ENCODE measurements at regions not wholly inside any gene's neighbourhood (a gene's known extent, or its start where the extent isn't known, plus 50 kb on each side); places are given as distances from the start of the nearest gene placed in this dataset.
"Not testable (repeated sequence)": the region's sequence is repeated elsewhere in the genome, so short reads cannot be mapped to it uniquely, and the experiment has no call there.

DNA sequence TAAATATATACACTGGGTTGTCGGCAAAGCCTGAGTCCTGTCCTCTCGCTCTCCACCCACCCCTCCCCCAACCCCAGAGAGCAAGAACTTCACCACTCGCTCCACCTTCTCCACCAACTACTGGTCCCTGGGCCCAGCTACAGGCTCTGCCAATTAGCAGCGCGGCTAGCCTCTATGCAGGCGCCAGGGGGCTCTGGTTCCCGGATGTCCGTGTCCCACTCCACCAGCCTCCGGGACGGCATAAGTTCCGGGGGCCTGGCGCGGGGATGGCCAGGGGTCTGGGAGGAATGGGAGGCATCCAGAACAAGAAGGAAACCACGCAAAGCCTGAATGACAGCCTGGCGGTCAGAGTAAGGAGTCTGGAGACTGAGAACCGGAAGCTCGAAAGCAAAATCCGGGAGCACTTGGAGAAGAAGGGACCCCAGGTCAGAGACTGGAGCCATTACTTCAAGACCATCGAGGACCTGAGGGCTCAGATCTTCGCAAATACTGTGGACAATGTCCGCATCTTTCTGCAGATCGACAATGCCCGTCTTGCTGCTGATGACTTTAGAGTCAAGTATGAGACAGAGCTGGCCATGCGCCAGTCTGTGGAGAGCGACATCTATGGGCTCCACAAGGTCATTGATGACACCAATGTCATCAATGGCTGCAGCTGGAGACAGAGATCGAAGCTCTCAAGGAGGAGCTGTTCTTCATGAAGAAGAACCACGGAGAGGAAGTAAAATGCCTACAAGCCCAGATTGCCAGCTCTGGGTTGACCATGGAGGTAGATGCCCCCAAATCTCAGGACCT lies 224.3 kb upstream of the ID4 start:
- TF ChIP-seq POLR2AphosphoS5 (IDR thresholded peaks at IDR 0.05; ENCODE audit: low read depth, low read length); POLR2A (IDR thresholded peaks at IDR 0.05; ENCODE audit: low read depth, low read length); PAX5 (IDR thresholded peaks at IDR 0.05; ENCODE audit: insufficient read depth, low read length, severe bottlenecking); TAF1 (IDR thresholded peaks at IDR 0.05; ENCODE audit: low read depth, low read length); SPI1 (IDR thresholded peaks at IDR 0.05; ENCODE audit: low read depth, low read length): not testable (repeated sequence)
